IMR-90 (cell line): ENCODE measurements at regions not wholly inside any gene's neighbourhood (a gene's known extent, or its start where the extent isn't known, plus 50 kb on each side); places are given as distances from the start of the nearest gene placed in this dataset.

Experiments
- ATAC-seq: fragments of 200-7000 bp; cut with Tn5 transposase; 2 replicates; pipeline ENCODE4 v1.9.1; 2020; ENCODE audit warnings: low read depth, mild to moderate bottlenecking, moderate library complexity
- BruUV-seq: library from RNA; stranded (reverse); fragments of 400-500 nt; replicated peaks from 2 replicates; lab custom pipeline; 2021; lab: Mats Ljungman, UMichigan
- CTCF ChIA-PET: fragments of 300-600 bp; formaldehyde crosslinking; extraction: SDS; loops from one replicate; lab custom pipeline; 2021; ENCODE audit warnings: antibody characterized with exemption; lab: Yijun Ruan, JAX
- POLR2A ChIA-PET: fragments of 300-600 bp; sonication (Branson Sonifier 250); formaldehyde crosslinking; loops from one replicate; lab custom pipeline; 2022; ENCODE audit warnings: antibody characterized with exemption; ENCODE audit not compliant: unreplicated experiment; lab: Charles Lee
- DNase-seq: peaks from one replicate; pipeline ENCODE4 v3.0.0; 2013
- H2AFZ ChIP-seq: replicated peaks from 2 replicates; pipeline ENCODE3; 2013; ENCODE audit warnings: low read length, mild to moderate bottlenecking; ENCODE audit not compliant: poor library complexity
- H2AK5ac ChIP-seq: 2 replicates; pipeline ENCODE4 v1.6.1; 2013; ENCODE audit warnings: low read depth, low read length, inconsistent platforms
- H2AK9ac ChIP-seq: replicated peaks from 2 replicates; pipeline ENCODE3; 2013; ENCODE audit warnings: mild to moderate bottlenecking, low read depth, low read length, moderate library complexity; ENCODE audit not compliant: poor library complexity
- H2BK120ac ChIP-seq: 2 replicates; pipeline ENCODE4 v1.6.1; 2013; ENCODE audit warnings: low read depth, low read length, inconsistent platforms
- H2BK15ac ChIP-seq: 3 replicates; pipeline ENCODE4 v1.6.1; 2013; ENCODE audit warnings: low read depth, low read length, inconsistent platforms
- H2BK20ac ChIP-seq: 2 replicates; pipeline ENCODE4 v1.6.1; 2013; ENCODE audit warnings: low read depth, mild to moderate bottlenecking, inconsistent platforms, low read length, moderate library complexity
- H2BK5ac ChIP-seq: 2 replicates; pipeline ENCODE4 v1.6.1; 2013; ENCODE audit warnings: mild to moderate bottlenecking, low read depth, low read length, inconsistent platforms; ENCODE audit not compliant: poor library complexity, severe bottlenecking
- H3K14ac ChIP-seq: replicated peaks from 2 replicates; pipeline ENCODE4 v1.6.1; 2013; ENCODE audit warnings: low read depth, low read length, inconsistent platforms
- H3K18ac ChIP-seq: 2 replicates; pipeline ENCODE4 v1.6.1; 2013; ENCODE audit warnings: low read depth, low read length, control low read depth
- H3K23ac ChIP-seq: 2 replicates; pipeline ENCODE4 v1.6.1; 2013; ENCODE audit warnings: low read depth, low read length, inconsistent platforms
- H3K27ac ChIP-seq: 2 replicates; pipeline ENCODE4 v1.5.1; 2013; ENCODE audit warnings: mild to moderate bottlenecking, control low read depth, low read length; ENCODE audit not compliant: insufficient read depth
- H3K27me3 ChIP-seq: 2 replicates; pipeline ENCODE4 v1.6.1; 2013; ENCODE audit warnings: low read length; ENCODE audit not compliant: control insufficient read depth, insufficient read depth
- H3K36me3 ChIP-seq: 2 replicates; pipeline ENCODE4 v1.6.1; 2013; ENCODE audit warnings: low read length, mixed read lengths; ENCODE audit not compliant: control insufficient read depth, insufficient read depth
- H3K4ac ChIP-seq: 2 replicates; pipeline ENCODE4 v1.6.1; 2013; ENCODE audit warnings: low read depth, low read length, inconsistent platforms
- H3K4me1 ChIP-seq: 2 replicates; pipeline ENCODE4 v1.6.1; 2013; ENCODE audit warnings: low read length, mixed read lengths; ENCODE audit not compliant: control insufficient read depth, insufficient read depth
- H3K4me2 ChIP-seq: 2 replicates; pipeline ENCODE4 v1.6.1; 2013; ENCODE audit warnings: low read depth, mild to moderate bottlenecking, control low read depth, low read length, moderate library complexity
- H3K4me3 ChIP-seq: 2 replicates; pipeline ENCODE4 v1.5.1; 2013; ENCODE audit warnings: low read depth, mild to moderate bottlenecking, control low read depth, low read length, moderate library complexity; ENCODE audit not compliant: insufficient read depth
- H3K56ac ChIP-seq: 2 replicates; pipeline ENCODE4 v1.6.1; 2013; ENCODE audit warnings: low read length, inconsistent platforms; ENCODE audit not compliant: insufficient read depth; ENCODE audit errors: extremely low read depth
- H3K79me1 ChIP-seq, 2 experiments: 2 replicates each; pipeline ENCODE4 v1.6.1; 2013; ENCODE audit warnings: low read length in 2 of 2, inconsistent platforms in 1 of 2, low read depth in 1 of 2
- H3K9ac ChIP-seq: 2 replicates; pipeline ENCODE4 v1.6.1; 2013; ENCODE audit warnings: low read depth, low read length, control low read depth
- H3K9me1 ChIP-seq: 2 replicates; pipeline ENCODE4 v1.6.1; 2013; ENCODE audit warnings: low read length, inconsistent platforms; ENCODE audit not compliant: insufficient read depth
- H3K9me3 ChIP-seq: 2 replicates; pipeline ENCODE4 v1.6.1; 2013; ENCODE audit warnings: low read length; ENCODE audit not compliant: control insufficient read depth, insufficient read depth
- H4K20me1 ChIP-seq: 2 replicates; pipeline ENCODE4 v1.6.1; 2013; ENCODE audit warnings: low read length, inconsistent platforms; ENCODE audit not compliant: insufficient read depth
- H4K5ac ChIP-seq: 2 replicates; pipeline ENCODE4 v1.6.1; 2013; ENCODE audit warnings: mild to moderate bottlenecking, low read depth, low read length, control low read depth
- H4K8ac ChIP-seq, 2 experiments: 2 replicates each; pipeline ENCODE4 v1.6.1; 2013; ENCODE audit warnings: low read depth in 2 of 2, low read length in 2 of 2, control low read depth in 1 of 2, inconsistent platforms in 1 of 2
- H4K91ac ChIP-seq: 2 replicates; pipeline ENCODE4 v1.6.1; 2013; ENCODE audit warnings: low read depth, low read length, inconsistent platforms; ENCODE audit not compliant: insufficient read depth
- BHLHE40 ChIP-seq: fragments of 150-350 bp; IDR thresholded peaks from 2 replicates; pipeline ENCODE4 v1.6.1; 2016; ENCODE audit warnings: mild to moderate bottlenecking, low read depth, low read length
- CEBPB ChIP-seq: IDR thresholded peaks from 2 replicates; pipeline ENCODE4 v1.6.1; 2012; ENCODE audit warnings: low read depth, low read length, improper control_type of control experiment
- CTCF ChIP-seq: conservative IDR thresholded peaks from 2 replicates; pipeline ENCODE4 v1.5.1; 2012; ENCODE audit warnings: mild to moderate bottlenecking, low read depth, low read length, improper control_type of control experiment
- MAFK ChIP-seq: IDR thresholded peaks from 2 replicates; pipeline ENCODE4 v1.6.1; 2012; ENCODE audit warnings: low read depth, low read length, improper control_type of control experiment
- MAZ ChIP-seq: IDR thresholded peaks from 2 replicates; pipeline ENCODE4 v1.6.1; 2012; ENCODE audit warnings: low read depth, mild to moderate bottlenecking, low read length, improper control_type of control experiment, moderate library complexity, borderline replicate concordance
- MXI1 ChIP-seq: IDR thresholded peaks from 2 replicates; pipeline ENCODE4 v1.6.1; 2012; ENCODE audit warnings: low read depth, mild to moderate bottlenecking, low read length, moderate library complexity, borderline replicate concordance
- NFE2L2 ChIP-seq: fragments of 150-350 bp; IDR thresholded peaks from 2 replicates; pipeline ENCODE4 v1.6.1; 2016; ENCODE audit warnings: low read depth, mild to moderate bottlenecking, low read length
- POLR2A ChIP-seq: IDR thresholded peaks from 2 replicates; pipeline ENCODE4 v1.6.1; 2012; ENCODE audit warnings: mild to moderate bottlenecking, low read depth, low read length
- SMC3 ChIP-seq: fragments of 150-350 bp; IDR thresholded peaks from 2 replicates; pipeline ENCODE4 v1.6.1; 2016; ENCODE audit warnings: low read depth, mild to moderate bottlenecking, antibody characterized with exemption, low read length, moderate library complexity
- USF2 ChIP-seq: fragments of 150-350 bp; IDR thresholded peaks from 2 replicates; pipeline ENCODE4 v1.6.1; 2017; ENCODE audit warnings: mild to moderate bottlenecking, antibody characterized with exemption, low read length, low read depth
- WGBS, 2 experiments: methylation state at CpG; one replicate each; pipeline versions ENCODE4 v1.1.5 to v1.1.7; 2013; ENCODE audit warnings: missing lambda C conversion rate in 2 of 2; ENCODE audit not compliant: insufficient read length in 1 of 2; ENCODE audit errors: extremely low coverage in 2 of 2; 5-methylcytosine and 5-hydroxymethylcytosine counted together
- dilution Hi-C: fragments of 300-500 bp; cut with HindIII; formaldehyde crosslinking; loops from one replicate; pipeline ENCODE4 v1.14.3; 2018; ENCODE audit warnings: low sequenced_read_pairs; ENCODE audit not compliant: unreplicated experiment
- in situ Hi-C: fragments of 300-500 bp; cut with MboI; formaldehyde crosslinking; loops from 3 replicates; pipeline ENCODE4 v1.14.3; 2019; ENCODE audit warnings: low sequenced_read_pairs, inconsistent platforms, mixed read lengths
- intact Hi-C: fragments of 100-400 bp; cut with micrococcal nuclease; formaldehyde crosslinking; loops from 2 replicates; pipeline ENCODE4 v1.10.0; 2022

- ChIA-PET POLR2A (no interaction called here), CTCF (no interaction called here)
- no peak overlapping the region for H2AFZ ChIP-seq
- no peak overlapping the region for H3K9ac ChIP-seq
- no peak overlapping the region for H2AK9ac ChIP-seq
- dilution Hi-C loops = no loop called here
- H4K91ac ChIP-seq = no peak overlapping the region
- H2BK20ac ChIP-seq = no peak overlapping the region
- H3K4me1 ChIP-seq = no peaks in the 10 kb centered on the region
- TF ChIP-seq MXI1 (no peak), MAZ (no peak), NFE2L2 (no peak), MAFK (no peak), CEBPB (no peak), POLR2A (no peak), CTCF (no peak), USF2 (no peak), SMC3 (no peak), BHLHE40 (no peak)
- in situ Hi-C loops = no loop called here
- DNase-seq = no peak
- H3K18ac ChIP-seq = no peak overlapping the region
- no CpG with 5 or more reads among the region's 1 CpG for WGBS, 2 experiments
- H2BK120ac ChIP-seq = no peak overlapping the region
- no peak overlapping the region for H3K4me3 ChIP-seq
- intact Hi-C loops = no loop called here
- no peaks in the 10 kb centered on the region for H3K36me3 ChIP-seq
- no peak for ATAC-seq
- no peak overlapping the region for H3K14ac ChIP-seq
- peaks cover 4% of the 10 kb centered on the region for H3K9me3 ChIP-seq
- H3K4me2 ChIP-seq = no peak overlapping the region
- no peak overlapping the region for H2BK5ac ChIP-seq
- no peak overlapping the region for H3K27ac ChIP-seq
- no TSS peak for BruUV-seq
- no peaks in the 10 kb centered on the region for H3K27me3 ChIP-seq
- no peaks in the 10 kb centered on the region for H3K9me1 ChIP-seq
- no peak overlapping the region for H4K8ac ChIP-seq
- H3K79me1 ChIP-seq = no peaks in the 10 kb centered on the region
- no peak overlapping the region for H3K4ac ChIP-seq
- H2BK15ac ChIP-seq = no peak overlapping the region
- H2AK5ac ChIP-seq = no peak overlapping the region
- no peaks in the 10 kb centered on the region for H4K20me1 ChIP-seq
- no peak overlapping the region for H3K56ac ChIP-seq
- no peak overlapping the region for H4K5ac ChIP-seq
- no peak overlapping the region for H3K23ac ChIP-seq
These were observed 796.2 kb upstream of the EPHA7 start for GRCh38 chr6:94215552-94215951.
